A549 (cell line): ENCODE measurements at regions not wholly inside any gene's neighbourhood (a gene's known extent, or its start where the extent isn't known, plus 50 kb on each side); places are given as distances from the start of the nearest gene placed in this dataset.

Experiments used
- ATAC-seq, 2 experiments: fragments of 200-7000 bp in 1 of 2; fragments of >200 bp in 1 of 2; cut with Nextera tagmentation in 1 of 2; cut with Tn5 transposase in 1 of 2; 3 replicates each; pipeline versions ENCODE4 v1.8.0 to v1.9.1; 2018 to 2020; ENCODE audit warnings: mild to moderate bottlenecking in 1 of 2, moderate library complexity in 1 of 2
- CTCF ChIA-PET: fragments of 300-600 bp; sonication (Branson Sonifier 250); formaldehyde crosslinking; extraction: SDS; loops from one replicate; lab custom pipeline; 2021; ENCODE audit warnings: antibody characterized with exemption, inconsistent platforms; lab: Yijun Ruan, JAX
- POLR2A ChIA-PET: fragments of 350-600 bp; formaldehyde crosslinking; extraction: SDS; loops from one replicate; lab custom pipeline; 2021; ENCODE audit warnings: antibody characterized with exemption, inconsistent platforms; lab: Yijun Ruan, JAX
- DNase-seq, 2 experiments: peaks; one replicate each; pipeline versions ENCODE4 v3.0.0 to v3.0.0-alpha.2; 2011 to 2016; ENCODE audit warnings: low read depth in 1 of 2, low spot score in 1 of 2
- FAIRE-seq: peaks from 2 replicates; lab custom pipeline; 2011; peaks lifted over from hg19 to GRCh38; lab: Jason Lieb, UNC
- H3K27ac ChIP-seq, 2 experiments: fragments of >200 bp; sonication (Bioruptor Twin); formaldehyde crosslinking; 3 replicates each; pipeline ENCODE4 v1.5.1; 2016 to 2017
- H3K4me1 ChIP-seq: fragments of >200 bp; sonication (Bioruptor Twin); formaldehyde crosslinking; 3 replicates; pipeline ENCODE4 v1.6.1; 2016
- H3K4me2 ChIP-seq: fragments of >200 bp; sonication (Bioruptor Twin); formaldehyde crosslinking; 3 replicates; pipeline ENCODE4 v1.6.1; 2016
- H3K4me3 ChIP-seq: fragments of >200 bp; sonication (Bioruptor Twin); formaldehyde crosslinking; 3 replicates; pipeline ENCODE4 v1.5.1; 2016
- H3K9me3 ChIP-seq: fragments of >200 bp; sonication (Bioruptor Twin); formaldehyde crosslinking; 3 replicates; pipeline ENCODE4 v1.6.1; 2016
- ATOH8 ChIP-seq: fragments of 250-450 bp; sonication (Bioruptor Pico); IDR thresholded peaks from 2 replicates; pipeline ENCODE4 v1.5.0; 2020; ENCODE audit warnings: low read depth, mild to moderate bottlenecking, moderate library complexity
- EHMT2 ChIP-seq: fragments of 200-600 bp; sonication (generic); IDR thresholded peaks from 2 replicates; pipeline ENCODE4 v1.6.1; 2016; ENCODE audit warnings: antibody characterized with exemption, low read depth, mild to moderate bottlenecking, moderate library complexity
- FOSB ChIP-seq: fragments of 250-450 bp; sonication (Bioruptor Pico); IDR thresholded peaks from 2 replicates; pipeline ENCODE4 v1.5.0; 2020; ENCODE audit warnings: mild to moderate bottlenecking, moderate library complexity
- FOSL2 ChIP-seq, 2 experiments: fragments of 450-650 bp in 1 of 2; fragments of >200 bp in 1 of 2; sonication (Bioruptor Twin) in 1 of 2; formaldehyde crosslinking; IDR thresholded peaks; 2 replicates each; pipeline versions ENCODE4 v1.5.0 to v1.6.1; 2016 to 2020; ENCODE audit warnings: mild to moderate bottlenecking in 1 of 2, moderate library complexity in 1 of 2
- HES2 ChIP-seq: fragments of >200 bp; sonication (Bioruptor Twin); formaldehyde crosslinking; IDR thresholded peaks from 2 replicates; pipeline ENCODE4 v1.6.1; 2016
- HOXB5 ChIP-seq: fragments of 250-450 bp; sonication (Bioruptor Pico); IDR thresholded peaks from 2 replicates; pipeline ENCODE4 v1.5.0; 2020; ENCODE audit warnings: mild to moderate bottlenecking, moderate library complexity
- MAFK ChIP-seq: fragments of 450-650 bp; IDR thresholded peaks from 2 replicates; pipeline ENCODE4 v1.6.1; 2014; ENCODE audit not compliant: partially characterized antibody
- MAZ ChIP-seq: fragments of 150-350 bp; IDR thresholded peaks from 2 replicates; pipeline ENCODE4 v1.6.1; 2014; ENCODE audit warnings: antibody characterized with exemption, low read depth, low read length, borderline replicate concordance
- NPAS2 ChIP-seq: fragments of 250-450 bp; sonication (Bioruptor Pico); IDR thresholded peaks from 2 replicates; pipeline ENCODE4 v1.8.0; 2022; ENCODE audit warnings: mild to moderate bottlenecking, moderate library complexity, borderline replicate concordance
- NR3C1 ChIP-seq: fragments of >200 bp; sonication (Bioruptor Twin); formaldehyde crosslinking; IDR thresholded peaks from 3 replicates; pipeline ENCODE4 v1.6.1; 2017
- PBX3 ChIP-seq: IDR thresholded peaks from 2 replicates; pipeline ENCODE4 v1.6.1; 2012
- POLR2AphosphoS2 ChIP-seq: conservative IDR thresholded peaks from 2 replicates; pipeline ENCODE4 v1.6.1; 2012; ENCODE audit warnings: low read length, improper control_type of control experiment, inconsistent platforms
- REST ChIP-seq: fragments of 200-600 bp; sonication (generic); IDR thresholded peaks from 2 replicates; pipeline ENCODE4 v1.6.1; 2016; ENCODE audit warnings: antibody characterized with exemption, mild to moderate bottlenecking, moderate library complexity
- SMC3 ChIP-seq: fragments of >200 bp; sonication (Bioruptor Twin); formaldehyde crosslinking; IDR thresholded peaks from 3 replicates; pipeline ENCODE4 v1.6.1; 2018; ENCODE audit warnings: inconsistent platforms
- ZNF302 ChIP-seq: fragments of 250-450 bp; sonication (Bioruptor Pico); IDR thresholded peaks from 2 replicates; pipeline ENCODE4 v1.9.0; 2021; ENCODE audit warnings: inconsistent platforms, mild to moderate bottlenecking, moderate library complexity
- WGBS: methylation state at CpG from one replicate; pipeline ENCODE4 v1.1.6; 2017; ENCODE audit errors: missing lambda C conversion rate; 5-methylcytosine and 5-hydroxymethylcytosine counted together

- Histone ChIP-seq H3K4me3 (no peak overlapping the region), H3K4me2 (no peak overlapping the region), H3K4me1 (no peaks in the 10 kb centered on the region), H3K9me3 (no peaks in the 10 kb centered on the region), H3K27ac (no peak overlapping the region)
- FAIRE-seq (no peak), ATAC-seq (no peak), DNase-seq (no peak)
- CTCF ChIA-PET = no interaction called here
- WGBS = 70% methylated on average over 8 of the region's 12 CpGs
- TF ChIP-seq ZNF302 (CRISPR knock-in tag) (no peak), FOSL2 (IDR thresholded peaks at IDR 0.05) (no peak), FOSL2 (CRISPR knock-in tag; IDR thresholded peaks at IDR 0.05) (no peak), PBX3 (no peak), EHMT2 (no peak), SMC3 (no peak), FOSB (CRISPR knock-in tag) (no peak), POLR2AphosphoS2 (no peak), NR3C1 (no peak), REST (no peak)
- POLR2A ChIA-PET = no interaction called here
Observed at GRCh38 chrX:39681885-39682284, 415.9 kb downstream of the BCOR start.

- ATAC-seq = peak in 1 of 2 experiments; percentile 75; a peak in 3 of 6 replicates
Observed at GRCh38 chrX:39682778-39683177, 415.0 kb downstream of the BCOR start.

GRCh38 chrX:39688219-39688575, 409.6 kb downstream of the BCOR start:
- CTCF ChIA-PET = interaction anchor here (0.6 to 1.0 kb wide), 2 partner anchors 9 to 87 kb away, joined by 3 read pairs; no protein-coding TSS in a partner anchor
- FAIRE-seq = no peak
- Histone ChIP-seq H3K4me3 (peak overlapping the region; percentile 55), H3K27ac (peak overlapping the region; percentile 80 to 95), H3K4me2 (peak overlapping the region; percentile 83)
- POLR2A ChIA-PET = interaction anchor here (1.5 to 2.0 kb wide), 2 partner anchors 17 to 884 kb away, joined by 3 to 6 read pairs; no protein-coding TSS in a partner anchor
- ATAC-seq = no peak
- 91% methylated on average over 8 of the region's 9 CpGs for WGBS
- peak; percentile 47 for TF ChIP-seq MAFK
- no peak for TF ChIP-seq HOXB5
- TF ChIP-seq, all 56 proteins: peak for 1
- Histone ChIP-seq H3K9me3 (no peaks in the 10 kb centered on the region), H3K4me1 (peaks cover 6% of the 10 kb centered on the region; the same call in 2 of the 3 replicates)
- no peak for DNase-seq

More at GRCh38 chrX:39682778-39683177, 415.0 kb downstream of the BCOR start:
- no peak for TF ChIP-seq MAZ
- TF ChIP-seq ATOH8 (CRISPR knock-in tag) = no peak
- TF ChIP-seq HES2 = no peak
- no peak for TF ChIP-seq NPAS2 (CRISPR knock-in tag)
- TF ChIP-seq, all 56 proteins: peak for 0
- H3K9me3 ChIP-seq = no peaks in the 10 kb centered on the region
- no peak overlapping the region for H3K27ac ChIP-seq
- H3K4me2 ChIP-seq = no peak overlapping the region
- H3K4me3 ChIP-seq = no peak overlapping the region
- DNase-seq = no peak
- CTCF ChIA-PET = no interaction called here
- 87% methylated on average over 3 of the region's 3 CpGs for WGBS
- no peaks in the 10 kb centered on the region; the same call in 2 of the 3 replicates for H3K4me1 ChIP-seq
- POLR2A ChIA-PET = no interaction called here
- no peak for FAIRE-seq
